Large intestine (tissue), 3 donors: ENCODE measurements at regions not wholly inside any gene's neighbourhood (a gene's known extent, or its start where the extent isn't known, plus 50 kb on each side); places are given as distances from the start of the nearest gene placed in this dataset.

Source experiments
- DNase-seq, 2 donors: peaks; one replicate each; pipeline versions ENCODE4 v3.0.0 to v3.0.0-alpha.2; 2013
- H3K27ac ChIP-seq: one replicate; pipeline ENCODE4 v1.5.1; 2013; ENCODE audit warnings: low read length
- H3K27me3 ChIP-seq: 2 replicates; pipeline ENCODE4 v1.6.1; 2013; ENCODE audit warnings: low read length; ENCODE audit not compliant: control insufficient read depth, insufficient read depth
- H3K36me3 ChIP-seq: 2 replicates; pipeline ENCODE4 v1.6.1; 2013; ENCODE audit warnings: low read length; ENCODE audit not compliant: control insufficient read depth, insufficient read depth
- H3K4me1 ChIP-seq: one replicate; pipeline ENCODE4 v1.6.1; 2013; ENCODE audit warnings: low read length; ENCODE audit not compliant: control insufficient read depth, insufficient read depth
- H3K4me3 ChIP-seq: one replicate; pipeline ENCODE4 v1.5.1; 2013; ENCODE audit warnings: low read length
- H3K9me3 ChIP-seq: one replicate; pipeline ENCODE4 v1.6.1; 2013; ENCODE audit warnings: mild to moderate bottlenecking, low read depth, low read length, moderate library complexity; ENCODE audit not compliant: control insufficient read depth
- WGBS: methylation state at CpG from one replicate; pipeline ENCODE4 v1.1.5; 2013; ENCODE audit warnings: low lambda C conversion rate; ENCODE audit not compliant: insufficient coverage; 5-methylcytosine and 5-hydroxymethylcytosine counted together

DNA sequence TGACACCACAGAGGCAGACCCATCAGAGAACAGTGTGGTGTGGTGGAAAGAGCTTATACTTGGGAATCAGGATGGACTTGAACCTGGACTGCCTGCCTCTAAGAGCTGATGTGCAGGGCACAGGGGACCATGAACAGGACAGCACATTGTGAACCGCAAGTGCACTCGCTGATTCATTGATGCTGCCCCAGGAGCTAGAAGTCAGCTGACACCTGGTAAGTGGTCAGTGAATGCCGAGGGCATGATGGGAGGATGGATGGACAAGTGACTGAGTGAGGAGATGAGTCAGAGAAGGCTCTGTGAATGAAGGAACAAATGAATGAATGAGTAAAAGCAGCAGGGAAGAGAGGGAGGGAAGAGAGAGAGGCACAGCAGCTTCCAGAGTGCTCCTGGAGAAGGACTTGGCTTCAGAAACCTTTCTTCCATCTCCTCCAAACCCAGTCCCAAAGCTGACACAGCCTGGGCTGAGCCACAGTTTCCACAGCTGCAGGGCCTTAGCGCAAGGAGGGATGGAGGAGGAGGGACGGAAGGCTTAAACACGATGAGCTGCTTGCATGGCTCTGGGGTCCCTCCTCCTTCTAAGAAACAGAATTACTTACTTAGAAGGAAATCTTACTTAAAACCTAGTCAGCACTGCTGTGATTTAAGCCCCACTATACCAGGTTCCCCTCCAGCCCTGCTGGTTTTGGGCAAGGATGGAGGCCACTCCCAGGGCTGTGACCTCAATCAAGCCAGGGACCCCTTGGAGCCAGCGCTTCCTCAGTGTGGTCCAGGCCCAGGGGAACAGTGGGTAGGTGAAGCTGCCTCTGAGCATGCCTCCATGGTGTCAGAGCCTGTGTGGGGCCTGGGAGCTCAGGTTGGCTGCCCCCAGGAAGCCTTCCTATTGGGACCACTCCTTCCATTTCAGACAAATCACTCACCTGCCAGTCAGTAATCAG lies 184.6 kb downstream of the TMEM132E start:
- H3K27me3 ChIP-seq, result peaks cover 2% of the 10 kb centered on the region
- no peaks in the 10 kb centered on the region for H3K36me3 ChIP-seq
- no peaks in the 10 kb centered on the region for H3K9me3 ChIP-seq
- WGBS, result no CpG with 5 or more reads among the region's 7 CpGs
- DNase-seq, result no peak
- H3K4me3 ChIP-seq, result no peak overlapping the region
- no peak overlapping the region for H3K27ac ChIP-seq
- H3K4me1 ChIP-seq, result no peaks in the 10 kb centered on the region

DNA sequence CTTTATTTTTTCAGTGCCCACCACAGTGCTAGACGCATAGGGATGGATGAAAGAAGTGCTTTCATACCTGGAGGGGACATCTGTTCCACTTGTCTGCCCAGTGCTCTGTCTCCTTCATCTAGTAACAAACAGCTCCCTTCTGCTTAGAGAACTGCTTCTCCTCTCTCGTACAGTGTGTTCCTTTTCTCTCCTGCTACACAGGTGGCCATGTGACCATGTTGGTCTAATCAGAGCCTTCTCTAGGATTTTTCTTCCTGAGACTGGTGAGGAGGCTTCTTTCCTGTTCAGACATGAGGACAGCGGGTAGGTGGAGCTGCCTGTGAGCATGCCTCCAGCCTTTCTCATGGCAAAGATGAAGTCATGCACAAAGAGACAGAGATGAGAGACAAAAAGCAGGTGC lies 182.7 kb downstream of the TMEM132E start:
- no CpG with 5 or more reads among the region's 3 CpGs for WGBS
- no peaks in the 10 kb centered on the region for H3K36me3 ChIP-seq
- peaks cover 5% of the 10 kb centered on the region for H3K27me3 ChIP-seq
- no peaks in the 10 kb centered on the region for H3K4me1 ChIP-seq
- H3K9me3 ChIP-seq, result no peaks in the 10 kb centered on the region
- no peak overlapping the region for H3K4me3 ChIP-seq
- H3K27ac ChIP-seq, result no peak overlapping the region
- no peak for DNase-seq

DNA sequence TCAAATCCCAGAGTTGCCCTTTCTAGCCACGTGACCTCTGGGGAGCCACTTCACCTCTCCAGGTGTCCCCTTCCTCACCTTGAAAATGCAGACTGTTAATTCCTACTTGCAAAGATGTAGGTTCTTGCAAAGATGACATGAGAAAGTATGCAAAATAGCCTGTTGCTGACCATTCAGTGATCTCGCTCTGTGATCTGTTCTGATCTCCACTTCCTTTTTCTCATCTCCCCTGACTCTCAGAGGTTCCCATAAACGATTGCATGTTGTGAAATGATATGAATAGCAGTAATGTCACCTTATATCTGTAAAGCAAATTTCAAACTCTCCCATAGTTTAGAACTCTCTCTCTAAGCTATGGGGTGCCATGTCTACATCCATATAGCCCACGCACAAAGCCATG lies 182.3 kb downstream of the TMEM132E start:
- no CpG with 5 or more reads among the region's 4 CpGs for WGBS

DNA sequence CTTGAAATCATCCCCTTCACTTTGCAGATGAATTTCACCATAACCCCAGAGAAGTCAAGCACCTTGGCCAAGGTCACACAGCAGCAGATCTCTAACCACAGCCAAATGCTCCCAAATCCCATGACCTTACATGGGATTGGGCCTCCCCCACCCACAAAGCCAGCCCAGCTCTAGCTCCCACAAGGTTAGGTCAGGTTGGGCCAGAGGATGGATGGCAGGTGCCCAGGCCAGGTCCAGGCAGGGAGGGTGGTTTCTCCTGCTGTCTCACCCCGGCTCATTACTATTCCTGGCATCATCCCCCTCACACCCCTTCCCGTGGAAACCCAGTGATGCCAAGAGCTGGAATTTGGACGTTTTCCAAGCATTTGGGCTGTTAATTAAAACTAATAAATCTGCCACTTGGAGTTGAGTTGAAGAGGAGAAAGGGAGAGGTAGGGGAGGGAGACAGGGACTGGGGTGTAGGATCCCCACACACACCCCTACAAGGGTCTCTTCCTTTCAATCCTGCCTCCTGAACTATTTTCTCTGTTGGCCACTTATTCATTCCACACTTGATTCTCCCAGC lies 181.6 kb downstream of the TMEM132E start:
- H3K4me3 ChIP-seq, result no peak overlapping the region
- peaks cover 12% of the 10 kb centered on the region for H3K27me3 ChIP-seq
- no CpG with 5 or more reads among the region's 3 CpGs for WGBS
- no peak for DNase-seq
- no peaks in the 10 kb centered on the region for H3K9me3 ChIP-seq
- no peaks in the 10 kb centered on the region for H3K4me1 ChIP-seq
- no peaks in the 10 kb centered on the region for H3K36me3 ChIP-seq
- H3K27ac ChIP-seq, result no peak overlapping the region

More for the DNA sequence above, 182.3 kb downstream of the TMEM132E start:
- H3K27ac ChIP-seq, result no peak overlapping the region
- H3K4me1 ChIP-seq, result no peaks in the 10 kb centered on the region
- no peaks in the 10 kb centered on the region for H3K36me3 ChIP-seq
- no peak for DNase-seq
- no peak overlapping the region for H3K4me3 ChIP-seq
- no peaks in the 10 kb centered on the region for H3K9me3 ChIP-seq
- peaks cover 7% of the 10 kb centered on the region for H3K27me3 ChIP-seq

DNA sequence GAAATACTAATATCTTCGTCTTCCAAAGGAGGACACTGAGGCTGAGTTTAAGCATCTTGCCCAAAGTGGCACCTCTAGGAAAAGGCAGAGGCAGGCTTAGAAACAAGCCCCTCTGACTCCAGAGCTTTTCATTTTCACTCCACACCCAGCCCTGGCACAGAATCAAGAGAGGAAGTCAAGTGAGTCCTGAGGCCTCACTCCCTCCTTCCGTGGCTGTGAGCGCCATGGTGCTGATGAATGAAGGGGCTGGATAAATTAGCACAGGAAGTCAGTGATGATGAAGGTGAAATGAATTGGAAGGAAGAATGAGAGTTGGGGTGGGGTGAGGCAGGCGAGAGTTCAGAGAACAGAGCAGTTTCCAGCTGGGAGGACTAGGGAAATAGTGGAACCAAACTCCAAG lies 179.3 kb downstream of the TMEM132E start:
- WGBS, result no CpG with 5 or more reads among the region's 4 CpGs
- Histone ChIP-seq H3K27me3 (peaks cover 17% of the 10 kb centered on the region), H3K4me3 (no peak overlapping the region), H3K4me1 (no peaks in the 10 kb centered on the region), H3K36me3 (no peaks in the 10 kb centered on the region), H3K9me3 (no peaks in the 10 kb centered on the region), H3K27ac (no peak overlapping the region)
- no peak for DNase-seq

DNA sequence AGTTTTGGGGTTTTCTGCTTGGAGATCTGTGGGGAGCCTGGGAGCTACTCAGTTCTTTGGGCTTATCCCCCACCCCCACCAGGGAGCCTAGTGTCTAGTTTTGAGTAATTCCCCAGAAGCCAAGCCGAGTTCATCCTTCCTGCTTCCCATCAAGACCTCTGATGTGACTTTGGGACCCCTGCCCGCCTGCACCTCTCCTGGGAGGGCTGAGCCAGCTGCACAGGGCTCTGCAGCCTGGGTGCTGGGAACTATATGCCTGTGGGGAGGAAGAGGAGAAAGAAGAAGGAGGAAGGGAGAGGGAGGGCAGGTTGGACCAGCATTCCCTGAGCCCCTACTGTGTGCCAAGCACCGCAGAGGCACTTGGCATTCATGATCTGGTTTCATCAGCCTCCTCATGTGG lies 178.9 kb downstream of the TMEM132E start:
- H3K36me3 ChIP-seq, result no peaks in the 10 kb centered on the region
- H3K27me3 ChIP-seq, result peaks cover 17% of the 10 kb centered on the region
- no CpG with 5 or more reads among the region's 3 CpGs for WGBS
- H3K9me3 ChIP-seq, result no peaks in the 10 kb centered on the region
- no peak overlapping the region for H3K27ac ChIP-seq
- no peak for DNase-seq
- no peak overlapping the region for H3K4me3 ChIP-seq
- no peaks in the 10 kb centered on the region for H3K4me1 ChIP-seq

DNA sequence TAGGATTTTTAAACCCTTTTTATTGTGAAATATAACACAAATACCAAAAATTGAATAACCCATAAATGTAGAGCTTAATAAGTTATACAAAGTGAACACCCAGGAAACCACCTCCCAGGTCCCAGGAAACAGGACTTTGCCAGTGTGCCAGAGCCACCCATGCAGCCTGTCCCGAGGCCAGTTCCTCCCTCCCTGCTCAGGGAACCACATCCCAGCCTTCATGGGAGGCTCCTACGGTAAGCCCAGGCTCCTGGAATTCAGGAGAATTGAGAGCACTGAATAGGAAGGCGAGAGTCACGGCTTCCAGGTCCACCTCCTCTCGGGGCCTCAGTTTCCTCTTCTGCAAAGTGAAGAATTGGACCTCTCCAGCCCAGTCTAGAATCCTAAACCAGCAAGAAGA lies 178.2 kb downstream of the TMEM132E start:
- DNase-seq, result no peak
- H3K9me3 ChIP-seq, result no peaks in the 10 kb centered on the region
- no CpG with 5 or more reads among the region's 5 CpGs for WGBS
- H3K4me1 ChIP-seq, result no peaks in the 10 kb centered on the region
- no peak overlapping the region for H3K27ac ChIP-seq
- H3K4me3 ChIP-seq, result no peak overlapping the region
- H3K36me3 ChIP-seq, result no peaks in the 10 kb centered on the region
- peaks cover 17% of the 10 kb centered on the region for H3K27me3 ChIP-seq

DNA sequence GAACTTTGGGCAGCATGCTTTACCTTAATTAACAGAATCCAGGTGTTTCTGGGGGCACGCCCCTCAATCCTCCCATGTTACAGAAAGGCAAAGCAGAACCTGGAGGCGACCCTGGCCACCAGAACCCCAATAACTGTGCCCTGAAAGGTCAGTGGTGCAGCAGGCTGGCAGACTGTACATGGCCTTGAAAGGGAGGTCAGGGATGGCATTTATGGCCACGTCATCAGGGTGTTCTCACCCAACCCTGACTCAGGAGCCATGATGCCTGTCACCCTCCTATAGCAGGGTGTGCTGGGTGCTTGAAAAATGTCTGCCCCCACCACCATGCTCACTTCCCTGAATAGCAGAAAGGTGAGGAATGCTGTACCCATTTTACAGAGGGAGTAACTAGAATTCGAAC lies 177.7 kb downstream of the TMEM132E start:
- no peaks in the 10 kb centered on the region for H3K9me3 ChIP-seq
- peaks cover 18% of the 10 kb centered on the region for H3K27me3 ChIP-seq
- DNase-seq, result no peak
- H3K4me1 ChIP-seq, result no peaks in the 10 kb centered on the region
- H3K4me3 ChIP-seq, result no peak overlapping the region
- H3K27ac ChIP-seq, result no peak overlapping the region
- no CpG with 5 or more reads among the region's 4 CpGs for WGBS
- no peaks in the 10 kb centered on the region for H3K36me3 ChIP-seq

DNA sequence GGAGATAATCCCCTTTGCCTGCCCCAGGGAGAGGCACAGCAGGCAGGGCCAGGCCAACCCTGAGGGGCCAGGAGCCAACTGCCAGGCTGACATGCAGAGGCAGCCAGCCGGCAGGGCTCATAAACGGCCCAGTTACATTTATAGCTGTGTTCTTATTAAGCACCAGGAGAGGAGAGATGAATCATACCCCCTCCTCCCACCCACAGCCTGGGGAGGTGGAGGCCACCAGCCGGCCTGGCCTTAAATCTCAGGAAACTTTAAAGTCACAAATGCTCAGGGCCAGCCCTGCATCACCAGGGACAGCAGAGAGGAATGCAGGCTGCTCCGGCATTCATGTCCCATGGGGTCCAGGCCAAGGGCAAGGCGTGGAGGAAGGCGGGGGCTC lies 177.2 kb downstream of the TMEM132E start:
- H3K36me3 ChIP-seq, result no peaks in the 10 kb centered on the region
- H3K27ac ChIP-seq, result no peak overlapping the region
- DNase-seq, result no peak
- no CpG with 5 or more reads among the region's 6 CpGs for WGBS
- H3K9me3 ChIP-seq, result no peaks in the 10 kb centered on the region
- no peak overlapping the region for H3K4me3 ChIP-seq
- no peaks in the 10 kb centered on the region for H3K4me1 ChIP-seq
- H3K27me3 ChIP-seq, result peaks cover 21% of the 10 kb centered on the region

DNA sequence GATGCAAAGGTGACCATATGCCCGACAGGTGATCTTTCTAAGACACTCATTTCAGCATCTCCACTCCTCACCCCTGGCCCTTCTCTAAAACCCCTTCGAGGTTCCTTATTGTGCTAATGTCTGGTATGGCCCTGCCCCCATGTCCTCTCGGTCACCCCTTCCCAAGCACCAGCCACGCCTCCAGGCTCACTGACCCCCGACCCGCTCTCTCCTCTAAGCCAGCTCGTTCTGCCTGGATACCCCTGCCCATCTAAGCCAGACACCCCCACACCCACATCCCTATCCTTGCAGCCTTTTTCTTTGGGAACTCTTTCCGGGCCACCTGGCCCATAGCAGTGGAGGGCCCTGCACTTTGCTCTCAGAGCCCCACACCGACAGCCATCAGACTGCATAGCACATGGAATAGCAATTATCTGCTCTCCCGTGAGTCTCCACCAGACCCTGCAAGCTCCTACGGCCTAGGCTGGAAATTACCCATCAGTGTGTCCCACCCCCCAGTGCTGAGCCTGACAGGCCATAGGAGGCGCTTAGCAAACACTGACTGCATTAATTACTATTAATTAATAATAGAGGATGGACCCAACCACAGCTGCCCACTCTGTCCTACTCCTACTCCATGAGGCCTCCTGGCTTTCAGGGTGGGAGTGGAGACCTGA lies 176.7 kb downstream of the TMEM132E start:
- no peak overlapping the region for H3K27ac ChIP-seq
- DNase-seq, result no peak
- WGBS, result no CpG with 5 or more reads among the region's 12 CpGs
- peaks cover 21% of the 10 kb centered on the region for H3K27me3 ChIP-seq
- H3K4me1 ChIP-seq, result no peaks in the 10 kb centered on the region
- H3K9me3 ChIP-seq, result no peaks in the 10 kb centered on the region
- H3K4me3 ChIP-seq, result no peak overlapping the region
- H3K36me3 ChIP-seq, result no peaks in the 10 kb centered on the region
